ENCODE measurements at regions not wholly inside any gene's neighbourhood (a gene's known extent, or its start where the extent isn't known, plus 50 kb on each side); places are given as distances from the start of the nearest gene placed in this dataset.

GRCh38 chr2:38165698-38166097 lies 89.7 kb upstream of the CYP1B1 start:
- no peak for TF ChIP-seq CTCF (IDR thresholded peaks at IDR 0.05; ENCODE audit: low read length)
- no peak for TF ChIP-seq EZH2phosphoT487 (IDR thresholded peaks at IDR 0.05; ENCODE audit: low read length)
- TF ChIP-seq EZH2 (optimal IDR thresholded peaks at IDR 0.05; ENCODE audit: low read depth, low read length): no peak

All from MM.1S (cell line).